Upper lobe of left lung (tissue), 4 donors: ENCODE measurements at regions not wholly inside any gene's neighbourhood (a gene's known extent, or its start where the extent isn't known, plus 50 kb on each side); places are given as distances from the start of the nearest gene placed in this dataset.

Source experiments
- POLR2A ChIP-seq, 4 donors: fragments of 450-650 bp; IDR thresholded peaks; one replicate each; pipeline ENCODE4 v1.5.1; 2016 to 2017; ENCODE audit warnings: antibody characterized with exemption in 4 of 4, mild to moderate bottlenecking in 2 of 4
- TF ChIP-seq, protein P1 (sequence below), 6 experiments: fragments of 450-650 bp in 4 of 6; fragments of 200-600 bp in 2 of 6; sonication (generic) in 2 of 6; IDR thresholded peaks; one replicate each; pipeline ENCODE4 v1.5.1; 2016 to 2019; ENCODE audit warnings: antibody characterized with exemption in 6 of 6

DNA sequence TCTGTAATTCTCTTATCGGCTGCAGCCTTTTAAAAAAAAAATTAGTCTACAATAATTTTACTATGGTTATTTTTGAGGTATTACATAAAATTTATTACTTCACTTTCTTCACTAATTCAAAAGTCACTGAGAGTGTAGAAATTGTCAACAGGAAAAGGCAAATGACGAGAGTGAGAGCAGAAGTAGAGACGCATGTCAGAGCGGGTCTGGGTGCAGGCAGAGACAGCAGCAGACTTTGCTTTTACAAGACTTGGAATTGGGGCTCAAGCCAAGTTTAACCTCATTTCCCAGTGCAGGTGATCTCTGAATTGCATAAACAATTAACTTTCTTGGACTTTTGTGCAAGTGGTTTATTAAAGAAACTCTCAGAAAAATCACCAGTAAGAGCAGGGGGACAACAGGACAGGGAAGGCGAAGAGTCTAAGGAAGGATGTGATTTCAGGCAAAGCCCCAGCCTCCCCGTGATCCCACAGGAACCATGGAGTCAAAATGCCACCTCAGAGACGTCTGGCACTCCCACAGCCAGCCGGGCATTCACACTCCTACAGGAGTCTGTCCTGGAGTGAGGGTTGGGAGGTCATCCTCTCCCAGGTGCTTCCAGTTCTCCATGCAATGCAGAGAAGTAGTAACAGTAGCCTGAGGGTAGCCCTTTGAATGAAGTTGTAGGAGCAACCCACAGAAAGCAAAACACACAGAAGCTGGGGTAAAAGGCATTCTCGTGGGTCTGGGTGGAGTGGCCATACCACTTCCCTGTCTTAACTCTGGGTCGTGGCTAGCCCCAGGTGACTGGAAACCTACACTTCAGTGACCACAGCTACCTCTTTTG is 274.0 kb upstream of the TGFBR2 start:
- TF ChIP-seq, protein P1, sequence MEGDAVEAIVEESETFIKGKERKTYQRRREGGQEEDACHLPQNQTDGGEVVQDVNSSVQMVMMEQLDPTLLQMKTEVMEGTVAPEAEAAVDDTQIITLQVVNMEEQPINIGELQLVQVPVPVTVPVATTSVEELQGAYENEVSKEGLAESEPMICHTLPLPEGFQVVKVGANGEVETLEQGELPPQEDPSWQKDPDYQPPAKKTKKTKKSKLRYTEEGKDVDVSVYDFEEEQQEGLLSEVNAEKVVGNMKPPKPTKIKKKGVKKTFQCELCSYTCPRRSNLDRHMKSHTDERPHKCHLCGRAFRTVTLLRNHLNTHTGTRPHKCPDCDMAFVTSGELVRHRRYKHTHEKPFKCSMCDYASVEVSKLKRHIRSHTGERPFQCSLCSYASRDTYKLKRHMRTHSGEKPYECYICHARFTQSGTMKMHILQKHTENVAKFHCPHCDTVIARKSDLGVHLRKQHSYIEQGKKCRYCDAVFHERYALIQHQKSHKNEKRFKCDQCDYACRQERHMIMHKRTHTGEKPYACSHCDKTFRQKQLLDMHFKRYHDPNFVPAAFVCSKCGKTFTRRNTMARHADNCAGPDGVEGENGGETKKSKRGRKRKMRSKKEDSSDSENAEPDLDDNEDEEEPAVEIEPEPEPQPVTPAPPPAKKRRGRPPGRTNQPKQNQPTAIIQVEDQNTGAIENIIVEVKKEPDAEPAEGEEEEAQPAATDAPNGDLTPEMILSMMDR (IDR thresholded peaks at IDR 0.05) = no peak
- no peak for TF ChIP-seq POLR2A (IDR thresholded peaks at IDR 0.05)
